NCI-H1436 treated with DMSO at 0.1 percent for 48 hours (cell line): ENCODE measurements at regions not wholly inside any gene's neighbourhood (a gene's known extent, or its start where the extent isn't known, plus 50 kb on each side); places are given as distances from the start of the nearest gene placed in this dataset.
"Not testable (repeated sequence)": the region's sequence is repeated elsewhere in the genome, so short reads cannot be mapped to it uniquely, and the experiment has no call there.

Source experiments
- DNase-seq: peaks from one replicate; lab custom pipeline; 2025; lab: John Stamatoyannopoulos, UW

DNA sequence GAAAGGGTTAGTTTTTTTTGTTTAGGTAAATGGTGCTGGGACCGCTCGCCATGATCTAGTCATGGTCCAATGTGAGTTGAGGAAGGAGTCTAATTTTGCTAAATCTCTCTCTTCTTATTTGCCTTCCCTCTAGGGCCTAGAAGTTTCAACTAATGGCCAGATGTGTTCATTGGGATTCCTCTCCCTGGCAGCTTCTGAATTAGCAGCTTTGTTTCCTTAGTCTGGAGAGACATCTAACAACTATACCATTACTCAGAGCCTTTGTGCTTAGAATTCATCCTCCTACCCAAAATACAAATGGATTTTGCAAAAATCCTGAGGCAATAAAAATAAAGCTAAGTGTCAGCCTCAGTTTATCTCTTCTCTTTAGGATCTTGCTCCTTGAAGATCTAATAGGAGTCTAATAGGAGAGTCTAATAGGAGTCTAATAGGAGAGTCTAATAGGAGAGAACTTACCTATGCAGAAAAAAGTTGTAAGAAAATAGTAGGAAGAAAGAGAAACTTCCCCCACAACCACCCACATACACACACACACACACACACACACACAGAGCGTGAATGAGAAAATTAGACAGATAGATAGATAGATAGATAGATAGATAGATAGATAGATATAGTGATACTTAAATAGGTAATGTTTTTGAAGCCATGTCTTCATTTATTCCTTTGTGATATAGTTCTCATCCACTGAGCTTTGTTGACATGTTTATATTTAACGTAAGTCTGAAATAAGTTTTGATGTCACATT lies 980.5 kb upstream of the CNTN5 start:
- no peak for DNase-seq

DNA sequence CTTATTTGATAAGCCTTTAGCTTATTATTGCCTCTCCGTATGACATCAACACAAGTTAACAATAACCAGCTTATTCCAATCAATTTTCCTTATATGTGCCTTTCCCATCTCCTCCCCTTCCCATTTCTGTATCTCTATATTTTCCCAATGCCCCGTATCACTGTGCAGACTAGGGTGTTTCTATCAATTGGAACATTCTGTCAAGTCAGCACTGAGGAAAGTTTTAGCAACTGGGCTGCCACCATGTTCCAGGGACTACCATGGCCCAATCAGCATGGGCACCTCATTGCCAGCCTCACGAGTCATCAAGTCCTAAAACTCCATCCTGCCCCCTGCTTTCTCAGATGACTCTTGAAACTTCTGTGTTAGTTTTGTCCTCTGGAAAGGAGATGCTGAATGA lies 973.1 kb upstream of the CNTN5 start:
- no peak for DNase-seq

DNA sequence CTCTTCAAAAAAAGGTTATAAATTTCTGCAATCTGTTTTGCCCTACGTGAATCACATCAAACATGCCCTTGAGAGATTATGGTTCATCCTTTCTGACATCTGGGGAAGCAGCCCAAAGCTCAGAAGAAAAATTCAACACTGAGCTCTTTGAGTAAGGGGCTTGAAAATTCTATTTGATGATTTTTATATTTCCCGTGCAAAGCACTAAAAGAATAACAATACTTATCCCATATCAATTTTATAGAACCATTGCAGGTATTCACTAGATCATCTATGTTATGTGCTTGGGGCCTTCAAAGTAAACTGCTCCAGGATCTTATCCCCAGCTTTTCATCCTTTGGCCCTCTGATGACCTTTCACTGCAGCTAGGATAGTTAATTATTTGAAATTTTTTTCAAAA lies 966.9 kb upstream of the CNTN5 start:
- DNase-seq = no peak

DNA sequence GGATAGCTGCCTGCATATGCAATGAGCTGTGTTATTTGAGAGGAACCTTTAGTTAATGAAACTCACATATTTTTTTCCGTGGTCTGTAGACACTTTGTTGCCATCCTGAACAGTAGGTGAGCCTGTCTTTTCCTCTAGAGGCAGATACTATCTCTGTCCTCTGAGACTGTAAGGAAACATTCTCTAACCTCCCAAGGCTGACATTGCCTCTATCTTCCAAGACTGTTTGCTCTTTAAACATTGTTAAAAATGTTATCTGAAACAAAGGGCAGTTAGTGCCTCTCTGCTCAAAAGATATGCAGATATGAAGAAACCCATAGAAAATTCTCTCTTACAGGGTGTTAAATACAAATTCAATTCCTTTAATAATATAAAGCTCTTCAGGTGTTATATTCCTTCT lies 963.8 kb upstream of the CNTN5 start:
- DNase-seq = no peak

DNA sequence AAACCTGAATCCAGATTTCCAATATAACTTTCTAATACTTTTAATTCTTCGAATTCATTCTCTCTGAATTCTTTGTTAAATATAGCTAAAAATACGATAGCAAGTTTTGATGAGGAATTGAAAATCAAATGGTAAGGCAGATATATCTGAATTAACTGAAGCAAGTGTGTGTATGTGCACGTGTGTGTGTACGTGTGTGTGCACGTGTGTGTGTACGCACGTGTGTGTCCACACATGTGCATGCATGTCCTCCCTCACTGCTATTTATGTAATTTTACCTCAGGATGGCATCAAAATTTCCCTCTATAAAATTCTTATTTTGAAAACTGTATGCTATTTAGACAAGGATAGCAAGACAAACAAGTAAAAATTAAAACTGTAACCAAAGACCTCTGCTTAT lies 961.3 kb upstream of the CNTN5 start:
- DNase-seq = no peak

DNA sequence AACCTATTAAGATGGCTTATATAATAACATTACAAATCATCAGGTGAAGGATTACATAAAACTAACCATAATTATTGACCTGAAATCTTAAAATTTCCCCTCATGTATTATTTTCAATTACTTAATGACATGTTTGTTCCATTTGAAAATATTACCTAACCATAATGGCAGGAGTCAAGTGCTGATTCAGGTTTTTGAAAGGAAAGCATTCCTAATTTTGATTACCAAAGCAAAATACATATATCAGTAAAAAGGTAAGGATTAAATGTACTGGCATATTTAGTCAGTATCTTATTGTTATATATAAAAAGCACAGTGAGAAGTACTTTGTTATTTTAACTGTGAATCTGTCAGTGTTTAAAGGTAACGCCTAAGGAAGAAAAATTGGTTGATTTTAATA lies 960.0 kb upstream of the CNTN5 start:
- no peak for DNase-seq

DNA sequence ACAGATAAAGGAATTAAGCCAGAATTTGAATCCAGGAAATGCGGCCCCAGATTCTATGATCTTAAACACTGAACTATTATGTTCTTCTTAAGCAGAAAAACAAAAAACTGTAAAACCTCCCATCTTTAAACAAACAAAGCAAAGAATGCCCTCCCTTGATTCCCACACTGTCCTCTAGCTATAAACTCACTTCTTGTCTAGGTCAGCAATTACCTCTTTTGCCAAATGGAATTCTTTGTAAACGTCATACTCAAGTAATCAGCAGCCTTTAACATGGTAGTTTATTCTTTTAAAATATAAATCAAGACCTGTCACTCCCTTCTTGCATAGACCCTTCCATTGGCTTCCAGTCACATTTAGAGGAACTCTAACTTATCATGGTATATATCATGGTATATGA lies 958.9 kb upstream of the CNTN5 start:
- no peak for DNase-seq

DNA sequence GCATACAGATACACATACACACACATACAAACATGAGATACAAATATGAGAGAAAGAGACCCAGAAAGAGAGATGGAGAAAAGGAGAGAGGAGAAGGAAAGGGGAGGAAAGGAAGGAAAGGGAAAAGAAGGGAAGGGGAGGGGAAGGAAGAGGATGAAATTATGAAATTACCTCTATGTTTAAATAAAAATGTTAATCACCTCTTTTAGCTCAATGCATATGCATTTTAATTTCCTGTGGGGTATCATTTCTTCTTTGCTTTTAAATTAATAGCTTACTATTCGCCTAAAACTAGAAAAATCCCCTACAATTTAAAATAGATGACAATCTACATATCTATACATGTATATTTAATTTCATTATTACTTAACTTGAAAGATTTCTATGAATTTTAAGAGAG lies 958.0 kb upstream of the CNTN5 start:
- no peak for DNase-seq

DNA sequence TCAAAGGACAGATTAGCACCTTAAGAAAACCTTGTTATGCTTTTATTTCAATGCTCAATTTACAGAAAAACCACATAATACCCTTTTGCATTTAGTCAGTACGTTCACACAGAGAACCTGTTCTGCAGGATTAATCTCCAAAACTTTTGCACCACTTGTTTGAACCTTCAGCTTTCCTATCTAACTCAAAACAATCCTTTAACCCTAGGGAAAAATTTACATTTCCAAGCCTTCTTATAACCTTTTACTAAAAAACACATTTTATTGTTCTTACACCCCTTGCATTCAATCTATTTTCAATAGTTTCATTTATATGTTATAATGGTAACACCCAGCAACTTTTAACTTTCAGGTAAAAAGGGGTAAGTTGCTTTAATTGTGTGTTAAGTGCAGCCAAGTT lies 952.5 kb upstream of the CNTN5 start:
- DNase-seq = no peak

DNA sequence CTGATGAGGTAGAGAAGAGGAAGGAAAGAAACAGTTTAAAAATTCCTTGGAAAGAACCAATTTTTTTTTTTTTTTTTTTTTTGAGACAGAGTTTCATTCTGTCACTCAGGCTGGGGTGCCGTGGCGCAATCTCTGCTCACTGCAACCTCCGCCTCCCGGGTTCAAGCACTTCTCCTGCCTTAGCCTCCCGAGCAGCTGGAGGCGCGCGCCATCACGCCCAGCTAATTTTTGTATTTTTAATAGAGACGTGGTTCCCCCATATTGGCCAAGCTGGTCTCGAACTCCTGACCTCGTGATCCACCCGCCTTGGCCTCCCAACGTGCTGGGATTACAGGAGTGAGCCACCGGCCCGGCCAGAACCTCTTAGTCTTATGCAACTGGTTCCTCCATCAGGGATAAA lies 951.6 kb upstream of the CNTN5 start:
- DNase-seq = not testable (repeated sequence)

DNA sequence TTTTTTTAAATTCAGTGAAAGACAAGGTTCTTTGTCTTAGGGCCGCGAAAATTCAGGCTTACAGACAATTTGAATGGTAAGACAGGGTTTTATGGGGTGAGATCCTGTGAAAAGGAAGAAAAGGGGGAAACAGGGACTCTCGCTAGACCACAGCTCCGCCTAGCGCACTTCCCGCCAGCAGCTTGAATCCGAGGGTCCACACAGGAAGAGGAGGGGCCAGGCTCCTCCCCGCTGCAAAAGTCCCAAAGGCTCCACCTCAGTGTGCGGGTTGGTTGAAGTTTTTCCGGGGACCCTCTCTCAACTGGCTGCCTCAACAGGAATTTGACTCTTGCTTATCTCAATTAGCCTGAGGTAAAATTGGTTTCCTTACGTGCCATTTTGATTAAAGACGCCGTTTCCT lies 950.9 kb upstream of the CNTN5 start:
- DNase-seq = no peak

DNA sequence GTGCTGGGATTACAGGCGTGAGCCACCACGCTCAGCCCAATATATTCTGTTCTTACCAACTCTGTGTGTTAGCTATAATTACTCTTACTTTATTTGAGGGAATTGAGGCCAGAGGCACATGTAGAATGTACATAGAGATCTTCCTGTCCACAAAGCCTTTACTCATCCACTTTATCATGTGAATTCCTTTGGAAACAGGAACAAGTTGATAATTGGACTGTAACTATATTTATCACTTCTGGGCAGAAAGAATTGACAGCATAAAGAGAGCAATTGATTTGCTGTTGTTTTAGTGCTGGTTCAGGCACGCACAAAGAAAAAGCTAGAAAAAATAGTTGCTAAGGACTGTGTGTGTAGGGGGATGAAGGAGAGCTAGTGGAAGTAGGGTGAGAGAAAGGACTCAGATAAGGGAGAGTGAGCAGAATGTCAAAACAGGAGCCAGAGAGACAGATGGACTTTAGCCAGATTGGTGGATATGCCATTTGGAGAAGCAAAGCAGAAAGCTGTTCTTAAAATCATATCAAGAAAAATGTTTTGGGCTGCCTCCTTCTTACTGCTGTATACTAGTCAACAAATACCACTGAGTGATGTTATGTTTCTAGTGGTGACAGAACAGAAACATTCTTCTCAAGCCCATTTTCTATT lies 929.8 kb upstream of the CNTN5 start:
- no peak for DNase-seq

DNA sequence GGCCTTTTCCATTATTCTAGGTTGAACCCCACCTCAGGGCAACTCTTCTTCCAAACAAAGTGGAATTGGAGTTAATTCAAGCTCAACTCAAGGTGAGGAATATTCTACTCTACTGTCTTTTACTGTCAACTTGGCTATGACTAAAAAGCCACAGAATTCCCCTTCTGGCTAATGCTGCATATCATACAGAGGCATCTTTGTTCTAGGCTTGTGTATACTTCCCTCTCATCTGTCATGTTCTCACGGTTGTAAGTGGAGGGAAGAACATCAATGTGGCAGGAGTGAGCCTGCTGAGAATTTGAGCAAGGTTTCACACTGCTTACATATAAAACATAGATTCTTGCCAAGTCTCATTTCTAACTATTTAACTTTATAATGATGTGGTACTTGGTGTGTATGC lies 921.4 kb upstream of the CNTN5 start:
- DNase-seq = no peak

DNA sequence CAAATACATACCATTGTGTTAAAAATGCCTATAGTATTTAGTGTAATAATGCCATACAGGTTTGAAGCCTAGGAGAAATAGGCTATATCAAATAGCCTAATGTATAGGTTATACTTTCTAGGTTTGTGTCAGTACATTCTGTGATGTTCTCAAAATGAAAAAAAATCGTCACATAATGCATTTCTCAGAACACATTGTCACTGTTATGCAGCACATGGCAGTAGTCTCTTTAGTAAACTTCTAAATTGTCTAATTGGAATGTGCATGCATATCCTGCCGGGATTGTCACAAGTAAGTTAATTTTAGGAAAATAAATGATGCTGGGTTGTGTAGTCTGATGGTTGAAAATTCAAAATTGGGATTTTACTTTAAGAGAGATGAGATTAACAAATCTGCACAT lies 920.1 kb upstream of the CNTN5 start:
- no peak for DNase-seq

DNA sequence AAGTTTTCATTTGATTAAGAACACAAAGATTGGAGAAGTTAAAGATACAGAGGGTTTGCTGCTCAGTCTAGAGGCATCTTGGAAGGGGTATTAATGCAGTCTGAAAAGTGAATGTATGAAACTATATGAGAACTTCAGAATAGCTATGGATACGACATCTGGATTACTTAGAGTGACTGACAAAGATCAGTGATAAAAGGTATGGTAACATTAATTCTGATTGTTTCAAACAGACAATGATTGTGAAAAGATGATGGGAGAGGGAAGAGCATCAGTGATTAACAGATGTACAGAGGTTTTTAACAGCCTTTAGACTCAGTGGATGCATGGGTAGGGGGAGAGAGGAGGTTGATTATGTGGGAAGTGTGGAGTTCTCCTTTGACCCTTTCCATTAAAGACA lies 919.4 kb upstream of the CNTN5 start:
- no peak for DNase-seq

DNA sequence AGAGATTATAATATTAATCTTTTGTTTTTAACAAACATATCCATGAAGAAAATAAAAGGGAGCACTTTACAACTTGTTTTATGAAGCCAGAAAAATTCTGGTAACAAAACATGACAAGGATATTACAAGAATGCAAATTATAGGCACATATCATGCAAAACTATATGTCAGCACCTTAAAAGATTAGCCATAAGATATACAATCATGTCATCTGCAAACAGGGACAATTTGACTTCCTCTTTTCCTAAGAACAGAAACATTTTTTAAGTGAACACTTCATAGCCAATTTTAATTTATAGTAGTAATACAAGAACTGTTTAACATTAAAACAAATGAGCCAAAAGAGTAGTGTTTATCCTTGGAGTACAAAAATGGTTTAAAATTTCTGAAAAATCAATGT lies 916.5 kb upstream of the CNTN5 start:
- no peak for DNase-seq

DNA sequence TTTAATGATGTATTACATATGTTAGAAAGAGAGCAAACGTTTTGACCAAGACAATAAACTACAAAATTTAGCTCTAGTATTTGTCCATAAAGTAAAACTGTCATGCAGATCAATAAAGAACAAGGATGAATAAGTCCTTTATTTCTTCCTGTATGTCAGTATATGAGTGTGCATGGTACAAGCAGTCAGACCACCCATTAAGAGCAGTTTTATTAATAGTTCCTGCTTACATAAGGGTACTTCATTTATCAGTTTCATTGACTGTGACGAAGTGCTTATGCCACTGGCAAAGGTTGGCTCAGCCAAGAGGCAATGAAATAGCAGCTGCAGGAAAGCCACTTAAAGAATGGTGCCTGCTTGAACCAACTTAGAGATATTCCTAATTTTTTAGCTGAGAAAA lies 913.0 kb upstream of the CNTN5 start:
- DNase-seq = no peak

DNA sequence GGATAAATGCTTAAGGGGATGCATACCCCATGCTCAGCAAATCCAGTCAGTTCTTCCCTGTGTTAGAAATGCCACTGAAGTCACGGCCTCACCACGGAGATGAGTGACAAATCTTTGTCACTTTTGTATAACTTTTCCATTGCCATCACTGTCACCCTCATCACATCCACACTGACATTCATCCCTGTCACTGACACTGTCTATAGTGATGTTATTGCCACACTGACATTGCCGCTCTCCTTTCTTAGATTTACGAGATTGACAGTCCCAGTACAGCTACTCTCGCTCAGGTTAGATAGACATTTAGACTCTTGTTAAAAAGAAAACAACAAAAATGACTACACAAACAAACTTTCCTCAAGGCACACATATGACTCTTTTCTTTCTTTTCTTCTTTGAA lies 910.7 kb upstream of the CNTN5 start:
- DNase-seq = no peak

DNA sequence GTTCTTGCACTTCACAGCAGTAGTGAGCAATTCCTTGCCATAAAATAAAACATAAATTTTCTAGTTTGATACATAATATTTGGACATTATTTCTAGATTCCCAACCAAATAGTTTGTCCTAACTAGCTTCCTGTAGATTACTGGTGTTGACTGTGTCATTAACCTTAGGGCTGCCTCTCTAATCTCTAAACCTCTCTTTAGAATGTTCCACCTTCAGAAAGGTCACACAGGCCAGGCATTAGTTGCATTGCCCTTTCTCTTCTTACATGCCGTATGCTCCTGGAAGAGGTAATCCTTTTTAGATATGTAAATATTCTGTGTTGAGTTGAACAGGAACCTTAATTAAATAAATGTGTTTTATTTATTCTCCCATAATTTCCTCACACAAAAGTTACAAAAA lies 904.9 kb upstream of the CNTN5 start:
- DNase-seq = no peak

DNA sequence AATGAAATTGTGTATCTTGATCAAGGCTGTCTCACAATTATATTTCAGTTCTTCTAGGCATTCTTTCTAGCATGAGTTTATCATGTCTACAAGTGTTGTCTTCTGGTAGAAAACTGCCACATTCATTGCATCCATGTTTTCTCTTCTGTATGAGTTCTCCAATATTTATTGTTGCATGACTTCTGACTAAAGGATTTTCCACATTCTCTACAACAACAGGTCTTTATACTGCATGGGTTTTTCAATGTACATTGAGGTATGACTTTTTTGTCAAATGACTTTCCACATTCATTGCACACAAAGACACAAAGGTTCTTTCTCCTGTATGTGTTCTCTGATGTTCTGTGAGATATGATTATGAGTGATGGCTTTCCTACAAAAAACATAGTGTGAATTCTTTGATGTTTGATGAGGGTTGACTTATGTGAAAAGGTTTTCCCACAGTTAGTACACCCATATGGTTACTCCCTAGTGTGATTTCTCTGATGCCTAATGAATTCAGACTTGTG lies 890.6 kb upstream of the CNTN5 start:
- no peak for DNase-seq

DNA sequence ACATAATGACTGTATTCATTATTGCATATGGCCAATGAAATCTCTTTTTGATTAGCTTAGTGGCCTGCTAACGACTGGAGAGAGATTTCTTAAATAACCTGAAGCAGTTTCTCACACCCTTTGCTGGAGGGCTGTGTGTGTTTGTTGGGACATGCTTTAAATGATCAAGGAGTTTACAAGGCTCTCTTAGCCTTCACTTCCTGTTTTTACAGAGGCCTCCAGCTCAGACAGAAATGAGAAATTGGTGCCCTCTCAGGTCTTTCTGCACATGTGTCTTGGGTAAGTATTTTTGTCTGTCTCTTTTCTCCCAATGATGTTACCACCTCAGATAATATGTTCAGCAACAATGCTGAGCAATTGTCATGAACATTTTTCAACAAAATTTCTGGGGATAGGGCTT lies 884.4 kb upstream of the CNTN5 start:
- DNase-seq = no peak

DNA sequence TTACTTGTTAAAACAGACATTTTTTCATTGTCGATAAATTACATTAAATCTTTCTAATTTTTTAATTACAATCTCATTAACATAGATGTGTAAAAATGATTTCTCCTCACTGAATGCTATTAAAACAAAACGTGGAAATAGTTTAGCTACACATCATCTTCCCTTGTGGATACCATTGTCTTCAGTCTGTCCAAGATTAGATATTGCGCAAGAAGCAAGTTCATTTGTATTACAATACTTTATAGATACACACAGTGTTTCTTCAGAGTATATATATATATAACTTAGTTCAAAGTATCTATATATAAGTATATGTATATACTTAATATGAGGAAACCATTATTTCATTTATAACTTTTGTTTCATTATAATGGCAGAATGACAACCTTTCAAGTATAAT lies 883.3 kb upstream of the CNTN5 start:
- DNase-seq = no peak

DNA sequence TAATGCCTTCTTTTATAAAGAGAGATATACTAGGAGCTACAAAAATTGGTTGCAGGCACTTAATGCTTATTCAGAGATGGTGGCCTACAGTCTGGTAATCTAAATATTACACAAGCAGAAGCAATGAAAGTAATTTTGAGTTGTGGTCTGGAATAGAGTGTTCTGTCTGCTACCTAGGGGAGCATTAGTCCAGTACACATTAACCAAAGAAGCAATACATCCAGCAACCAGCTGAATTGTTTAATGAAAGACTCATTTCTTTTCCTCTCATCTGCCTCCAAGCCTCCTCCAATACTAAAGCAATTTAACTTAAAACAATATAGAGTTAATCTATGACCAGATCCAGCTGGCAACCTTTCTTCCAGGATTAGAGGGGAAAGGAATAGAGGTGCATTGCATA lies 877.1 kb upstream of the CNTN5 start:
- DNase-seq = no peak

DNA sequence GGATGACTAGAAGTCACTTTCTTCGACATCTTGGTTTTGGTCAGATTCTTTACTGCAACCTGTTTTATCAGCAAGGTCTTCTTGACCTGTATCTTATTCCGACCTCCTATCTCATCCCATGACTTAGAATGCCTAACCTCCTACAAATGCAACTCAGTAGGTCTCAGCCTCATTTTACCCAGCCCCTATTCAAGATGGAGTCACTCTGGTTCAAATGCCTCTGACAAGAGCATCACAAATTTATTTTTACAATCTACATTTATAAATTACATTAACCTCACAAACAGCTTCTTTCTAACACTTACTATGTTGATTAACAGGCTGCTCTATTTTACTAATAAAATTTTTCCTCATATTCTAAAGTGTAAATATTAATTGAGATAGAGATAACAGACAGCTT lies 867.0 kb upstream of the CNTN5 start:
- no peak for DNase-seq
